ENCODE measurements at regions not wholly inside any gene's neighbourhood (a gene's known extent, or its start where the extent isn't known, plus 50 kb on each side); places are given as distances from the start of the nearest gene placed in this dataset.

DNA sequence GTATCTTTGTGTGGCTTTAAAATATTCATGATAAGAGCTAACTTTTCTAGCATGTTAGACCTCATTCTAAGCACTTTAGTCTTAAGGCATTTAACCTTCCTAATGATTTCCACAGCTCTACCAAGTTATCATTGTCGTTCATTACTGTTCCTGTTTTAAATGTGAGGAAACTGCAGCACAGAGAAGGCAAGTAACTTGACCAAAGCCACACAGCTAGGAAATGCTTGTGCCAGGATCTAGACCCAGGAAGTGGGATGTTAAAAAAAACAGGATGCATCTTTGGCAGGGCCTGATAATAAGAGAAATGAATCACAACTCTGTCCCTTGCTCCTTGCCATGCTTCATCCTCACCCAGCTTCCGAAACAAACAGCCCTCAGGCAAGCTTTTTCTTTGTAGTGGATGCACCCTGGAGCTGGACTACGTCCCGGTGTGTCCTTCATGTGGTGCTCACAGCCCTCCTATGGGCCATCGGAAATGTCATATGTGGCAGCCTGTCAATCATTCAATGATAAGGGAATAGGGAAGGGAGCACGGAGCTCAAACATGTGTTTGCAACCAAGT, 196.9 kb upstream of the RREB1 start:
- Histone ChIP-seq H3K36me3 (replicated peaks) (no peaks in the 10 kb centered on the region), H3K4me3 (ENCODE audit: low read depth, low read length) (no peak overlapping the region), H3K27me3 (replicated peaks) (no peaks in the 10 kb centered on the region), H3K27ac (no peak overlapping the region)
- DNase-seq: no peak
- no peak for TF ChIP-seq CTCF (IDR thresholded peaks at IDR 0.05; ENCODE audit: low read depth, low read length, missing control alignments)
- in situ Hi-C loops (cut with HindIII; ENCODE audit: low pct_ligation_motif_present, low sequenced_read_pairs): no loop called here

- Histone ChIP-seq H3K36me3 (replicated peaks) (no peaks in the 10 kb centered on the region), H3K4me3 (ENCODE audit: low read depth, low read length) (no peak overlapping the region), H3K27me3 (replicated peaks) (no peaks in the 10 kb centered on the region), H3K27ac (no peak overlapping the region)
- no peak for TF ChIP-seq CTCF (IDR thresholded peaks at IDR 0.05; ENCODE audit: low read depth, low read length, missing control alignments)
- in situ Hi-C loops (cut with HindIII; ENCODE audit: low pct_ligation_motif_present, low sequenced_read_pairs): no loop called here
- no peak for DNase-seq
Measured at GRCh38 chr6:6911391-6911790, 196.4 kb upstream of the RREB1 start.

DNA sequence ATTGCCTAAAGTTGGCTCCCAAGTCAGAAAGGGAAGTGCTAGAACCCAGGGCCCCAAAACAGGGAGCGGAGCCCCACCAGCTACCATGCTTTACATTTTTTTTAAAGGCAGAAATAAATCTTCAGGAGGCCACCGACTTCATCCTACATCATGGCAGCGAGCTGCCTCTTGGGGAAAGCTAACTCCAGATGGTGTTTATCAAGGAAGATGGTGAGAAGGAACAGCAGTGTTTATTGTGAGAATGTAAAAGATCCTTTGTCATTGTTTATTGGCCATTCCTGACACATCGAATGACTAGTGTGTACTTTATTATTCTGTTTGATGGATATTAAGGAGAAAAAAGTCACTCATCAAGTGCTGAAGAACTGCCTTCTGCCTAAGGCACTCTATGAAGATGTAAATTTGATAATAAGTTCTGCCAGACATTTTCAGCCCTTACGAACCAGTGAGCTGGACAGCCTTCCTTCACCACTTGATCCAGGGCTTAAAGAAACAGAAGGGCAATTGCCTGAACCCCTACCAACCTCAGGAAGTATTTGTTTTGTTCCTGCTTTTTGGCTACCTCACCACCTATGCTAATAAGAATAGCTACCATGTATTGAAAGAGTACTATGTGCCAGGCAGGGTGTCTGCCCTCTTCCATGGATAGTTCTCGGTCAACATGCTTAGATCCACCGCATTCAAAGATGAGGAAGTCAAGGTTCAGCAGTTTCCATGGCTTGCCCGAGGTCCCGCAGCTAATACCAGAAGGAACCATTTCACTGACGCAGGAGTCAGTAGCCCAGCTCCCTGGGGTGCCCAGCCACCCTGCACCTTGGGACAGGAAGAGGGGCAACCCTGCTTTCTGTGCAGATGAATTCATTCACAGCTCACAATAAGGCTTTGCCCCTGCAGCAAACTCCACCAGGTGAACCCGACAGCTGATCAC, 194.7 kb upstream of the RREB1 start:
- DNase-seq: no peak
- Histone ChIP-seq H3K36me3 (replicated peaks) (no peaks in the 10 kb centered on the region), H3K27me3 (replicated peaks) (no peaks in the 10 kb centered on the region), H3K4me3 (ENCODE audit: low read depth, low read length) (no peak overlapping the region), H3K27ac (no peak overlapping the region)
- TF ChIP-seq CTCF (IDR thresholded peaks at IDR 0.05; ENCODE audit: low read depth, low read length, missing control alignments): no peak
- in situ Hi-C loops (cut with HindIII; ENCODE audit: low pct_ligation_motif_present, low sequenced_read_pairs): no loop called here

DNA sequence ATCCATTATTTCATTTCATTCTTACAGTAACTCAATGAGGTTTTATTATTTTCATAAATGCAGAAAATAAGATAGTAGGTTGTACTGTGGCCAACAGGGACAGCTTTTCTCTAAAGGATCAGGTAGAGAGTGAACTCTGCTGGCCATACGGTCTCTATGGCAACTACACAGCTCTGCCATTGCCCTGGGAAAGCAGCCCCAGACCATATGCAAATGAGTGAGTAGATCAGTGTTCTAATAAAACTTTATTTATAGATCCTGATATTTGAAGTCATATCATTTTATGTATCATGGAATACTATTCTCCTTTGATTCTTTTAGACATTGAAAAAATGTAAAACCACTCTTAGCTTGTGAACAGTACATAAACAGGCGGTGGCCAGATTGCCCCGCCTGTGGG, 192.5 kb upstream of the RREB1 start:
- Histone ChIP-seq H3K4me3 (ENCODE audit: low read depth, low read length) (no peak overlapping the region), H3K27ac (no peak overlapping the region), H3K36me3 (replicated peaks) (no peaks in the 10 kb centered on the region), H3K27me3 (replicated peaks) (no peaks in the 10 kb centered on the region)
- no peak for DNase-seq
- in situ Hi-C loops (cut with HindIII; ENCODE audit: low pct_ligation_motif_present, low sequenced_read_pairs): no loop called here
- no peak for TF ChIP-seq CTCF (IDR thresholded peaks at IDR 0.05; ENCODE audit: low read depth, low read length, missing control alignments)

DNA sequence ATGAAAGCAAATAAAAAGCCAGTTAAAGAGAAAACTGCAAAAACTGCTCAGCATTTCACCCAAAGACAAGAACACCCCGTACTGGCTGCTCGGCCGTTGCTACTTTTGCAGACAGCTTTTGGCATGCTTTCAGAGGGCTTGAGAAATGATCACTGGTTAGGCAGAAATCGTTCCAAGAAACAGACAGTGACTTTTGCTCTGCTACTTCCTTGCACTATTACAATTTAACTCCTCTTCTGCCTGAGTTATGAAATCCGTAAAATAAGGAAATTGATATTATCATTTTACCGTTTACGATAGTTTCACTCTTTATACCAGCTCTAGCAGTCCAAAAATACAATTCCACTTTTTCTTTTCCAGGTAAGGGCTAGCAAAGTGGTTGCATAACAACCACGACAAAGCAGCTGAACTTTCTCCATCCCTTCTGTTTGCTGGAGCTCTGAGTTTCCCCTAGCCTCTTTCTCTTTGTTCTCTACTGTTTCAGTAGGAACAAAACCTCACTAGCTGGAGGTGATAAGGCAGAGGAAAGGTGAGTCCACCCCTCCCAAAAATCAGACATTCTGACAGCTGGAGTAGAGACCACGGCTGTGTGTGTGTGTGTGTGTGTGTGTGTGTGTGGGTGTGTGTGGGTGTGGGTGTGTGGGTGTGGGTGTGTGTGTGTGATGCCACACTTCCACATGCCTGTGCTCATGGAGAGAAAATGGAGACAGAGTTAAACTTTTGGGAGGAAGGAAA, 191.8 kb upstream of the RREB1 start:
- no peaks in the 10 kb centered on the region for H3K36me3 ChIP-seq (replicated peaks)
- H3K27me3 ChIP-seq (replicated peaks): no peaks in the 10 kb centered on the region
- no peak overlapping the region for H3K27ac ChIP-seq
- no peak for TF ChIP-seq CTCF (IDR thresholded peaks at IDR 0.05; ENCODE audit: low read depth, low read length, missing control alignments)
- in situ Hi-C loops (cut with HindIII; ENCODE audit: low pct_ligation_motif_present, low sequenced_read_pairs): no loop called here
- no peak overlapping the region for H3K4me3 ChIP-seq (ENCODE audit: low read depth, low read length)
- DNase-seq: no peak

Measured in brain microvascular endothelial cell (primary cell).